HG02885 (cell line): ENCODE measurements at regions not wholly inside any gene's neighbourhood (a gene's known extent, or its start where the extent isn't known, plus 50 kb on each side); places are given as distances from the start of the nearest gene placed in this dataset.

Experiments
- ATAC-seq: cut with Tn5 transposase; IDR thresholded peaks from one replicate; pipeline ENCODE4 v1.9.1; 2021; ENCODE audit warnings: mild to moderate bottlenecking; ENCODE audit not compliant: unreplicated experiment, poor library complexity

DNA sequence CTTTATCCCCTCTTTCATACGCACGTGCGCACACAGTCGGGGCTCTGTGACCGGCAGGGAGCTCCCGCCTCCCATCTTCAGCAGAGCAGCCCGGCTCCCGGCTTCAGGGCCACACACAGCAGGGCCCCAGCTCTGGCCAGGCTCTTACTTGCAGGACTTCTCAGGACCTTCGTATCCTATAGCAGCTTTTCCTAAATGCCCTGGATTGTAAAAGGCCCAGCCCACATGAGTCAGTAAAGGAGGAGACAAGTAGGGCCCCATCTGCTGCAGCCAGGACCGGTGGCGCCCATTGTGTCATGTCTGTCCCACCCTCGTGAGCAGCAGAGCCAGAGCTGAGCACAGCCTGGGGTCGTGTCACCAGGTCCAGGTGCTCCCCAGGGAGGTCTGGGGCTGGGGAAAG is 107.6 kb upstream of the VSTM2B start:
- ATAC-seq: no peak

- no peak for ATAC-seq
Measured at GRCh38 chr19:29420065-29420464, 105.7 kb upstream of the VSTM2B start.

GRCh38 chr19:29420482-29421195 is 105.2 kb upstream of the VSTM2B start:
- ATAC-seq: no peak

GRCh38 chr19:29421196-29421545 is 104.6 kb upstream of the VSTM2B start:
- ATAC-seq: no peak

DNA sequence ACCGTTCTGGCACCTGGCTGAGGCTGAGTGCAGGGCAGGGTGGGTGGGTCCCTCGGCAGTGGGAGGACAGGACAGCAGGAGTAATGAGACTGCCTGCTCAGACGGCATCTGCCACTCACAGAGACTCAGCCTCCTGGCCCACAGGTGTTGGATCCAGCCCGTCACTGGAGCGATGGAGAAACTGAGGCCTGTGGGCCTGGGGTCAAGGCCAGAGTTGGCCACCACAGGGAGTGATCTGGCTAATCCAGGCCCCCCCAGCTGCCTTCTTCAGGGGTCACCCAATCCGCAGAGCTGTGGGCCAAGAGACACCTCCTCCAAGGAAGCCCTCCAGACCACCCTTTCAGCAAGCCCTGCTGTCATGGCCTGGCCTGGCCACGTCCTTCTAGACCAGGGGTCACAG is 103.7 kb upstream of the VSTM2B start:
- ATAC-seq: no peak

DNA sequence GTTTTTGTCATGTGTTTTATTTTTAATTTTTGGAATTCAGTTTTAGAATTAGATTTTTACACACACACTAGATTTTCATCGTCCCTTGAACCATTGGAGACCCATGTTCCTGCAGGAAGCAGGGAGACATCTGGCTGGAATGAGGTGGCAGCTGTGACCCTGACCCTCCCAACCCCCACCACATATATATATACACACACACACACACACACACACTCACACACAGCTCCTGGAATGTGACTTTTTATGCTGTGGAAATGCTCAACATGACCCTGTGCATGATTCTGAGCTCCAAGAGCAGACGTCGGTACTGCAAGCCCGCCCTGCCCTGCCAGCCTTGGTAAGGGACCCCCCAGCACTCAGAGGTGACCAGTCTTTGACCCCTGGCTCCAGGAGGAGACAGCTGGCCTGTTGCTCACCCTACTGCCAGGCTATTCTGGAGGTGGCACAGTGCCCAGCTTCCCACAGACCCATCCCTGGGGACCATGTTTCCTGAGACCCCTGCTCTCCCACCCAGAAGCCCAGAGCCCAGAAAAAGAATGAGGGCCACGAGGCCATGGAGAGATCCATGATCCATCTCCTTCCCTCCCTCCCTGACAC is 103.2 kb upstream of the VSTM2B start:
- ATAC-seq: no peak

DNA sequence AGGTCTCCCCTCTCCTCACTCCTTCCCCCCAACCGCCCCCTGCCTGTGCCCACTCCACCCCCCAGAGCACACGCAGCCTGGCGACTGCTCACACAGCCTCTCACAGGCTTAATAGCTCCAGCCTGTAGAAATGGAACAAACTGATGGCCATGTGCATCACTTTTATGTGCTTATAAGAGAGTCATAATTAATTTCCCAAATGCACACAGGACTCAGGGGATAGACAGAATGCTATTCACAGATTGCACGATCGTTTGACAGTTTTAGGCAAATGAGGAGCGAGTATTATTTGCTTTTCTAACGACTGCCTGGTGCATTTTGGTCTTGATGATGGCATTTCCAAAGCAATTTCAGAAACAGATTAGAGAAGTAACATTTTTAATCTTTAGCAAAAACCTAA is 97.7 kb upstream of the VSTM2B start:
- no peak for ATAC-seq

DNA sequence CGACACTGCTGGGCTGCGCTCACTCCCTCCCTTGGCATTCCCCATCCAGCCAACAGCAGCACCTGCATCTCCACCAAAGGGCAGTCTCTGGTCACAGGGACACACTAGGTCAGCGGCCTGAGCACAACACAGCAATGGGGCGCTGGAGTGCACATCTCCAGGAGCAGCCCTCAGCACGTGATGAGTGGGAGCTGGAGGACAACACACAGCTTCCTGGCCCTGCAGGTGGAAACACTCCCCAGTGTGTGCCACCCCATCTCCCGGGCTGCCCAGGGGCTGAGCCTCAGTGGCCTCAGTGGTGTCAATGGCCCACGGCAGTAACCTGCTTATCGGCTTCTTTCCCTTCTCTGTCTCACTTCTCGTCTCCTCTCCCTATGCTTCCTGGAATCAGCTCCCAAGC is 96.8 kb upstream of the VSTM2B start:
- ATAC-seq: no peak

GRCh38 chr19:29429581-29429980 is 96.2 kb upstream of the VSTM2B start:
- ATAC-seq: no peak

DNA sequence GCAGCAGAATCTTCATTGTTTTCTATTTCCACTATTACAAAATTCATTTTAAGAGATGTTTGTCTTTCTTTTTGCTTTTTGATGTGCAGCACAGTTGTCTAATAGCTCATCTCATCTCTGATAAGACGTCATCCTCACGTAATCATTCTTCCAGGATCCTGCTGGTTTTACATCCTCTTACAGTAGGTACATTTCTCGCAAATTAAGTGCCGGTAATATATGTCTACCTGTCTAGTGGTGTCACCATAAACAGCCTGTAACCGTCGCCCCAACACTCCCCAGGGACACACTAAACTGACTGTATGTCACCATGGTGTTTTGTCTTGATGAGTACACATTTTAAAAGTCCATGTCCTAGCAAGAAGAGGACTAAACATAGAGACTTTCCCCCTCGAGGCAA is 94.5 kb upstream of the VSTM2B start:
- no peak for ATAC-seq

- no peak for ATAC-seq
Measured at GRCh38 chr19:29432677-29433076, 93.1 kb upstream of the VSTM2B start.

- no peak for ATAC-seq
Measured at GRCh38 chr19:29436591-29437103, 89.1 kb upstream of the VSTM2B start.

DNA sequence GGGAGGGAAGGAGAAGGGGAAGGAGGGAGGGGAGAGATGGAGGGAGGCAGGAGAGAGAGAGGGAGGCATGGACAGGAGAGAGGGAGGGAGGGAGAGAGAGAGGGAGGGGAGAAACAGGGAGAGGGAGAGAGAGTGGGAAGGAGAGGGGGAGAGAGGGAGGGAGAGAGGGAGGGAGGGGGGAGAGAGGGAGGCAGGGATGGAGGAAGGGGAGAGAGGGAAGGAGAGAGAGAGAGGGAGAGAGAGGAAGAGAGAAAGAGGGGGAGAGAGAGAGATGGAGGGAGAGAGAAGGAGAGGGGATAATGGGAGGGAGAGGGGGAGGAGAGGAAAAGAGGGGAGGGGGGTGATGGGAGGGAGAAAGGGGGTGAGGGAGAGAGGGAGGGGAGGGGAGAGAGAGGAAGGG is 86.8 kb upstream of the VSTM2B start:
- ATAC-seq: no peak

DNA sequence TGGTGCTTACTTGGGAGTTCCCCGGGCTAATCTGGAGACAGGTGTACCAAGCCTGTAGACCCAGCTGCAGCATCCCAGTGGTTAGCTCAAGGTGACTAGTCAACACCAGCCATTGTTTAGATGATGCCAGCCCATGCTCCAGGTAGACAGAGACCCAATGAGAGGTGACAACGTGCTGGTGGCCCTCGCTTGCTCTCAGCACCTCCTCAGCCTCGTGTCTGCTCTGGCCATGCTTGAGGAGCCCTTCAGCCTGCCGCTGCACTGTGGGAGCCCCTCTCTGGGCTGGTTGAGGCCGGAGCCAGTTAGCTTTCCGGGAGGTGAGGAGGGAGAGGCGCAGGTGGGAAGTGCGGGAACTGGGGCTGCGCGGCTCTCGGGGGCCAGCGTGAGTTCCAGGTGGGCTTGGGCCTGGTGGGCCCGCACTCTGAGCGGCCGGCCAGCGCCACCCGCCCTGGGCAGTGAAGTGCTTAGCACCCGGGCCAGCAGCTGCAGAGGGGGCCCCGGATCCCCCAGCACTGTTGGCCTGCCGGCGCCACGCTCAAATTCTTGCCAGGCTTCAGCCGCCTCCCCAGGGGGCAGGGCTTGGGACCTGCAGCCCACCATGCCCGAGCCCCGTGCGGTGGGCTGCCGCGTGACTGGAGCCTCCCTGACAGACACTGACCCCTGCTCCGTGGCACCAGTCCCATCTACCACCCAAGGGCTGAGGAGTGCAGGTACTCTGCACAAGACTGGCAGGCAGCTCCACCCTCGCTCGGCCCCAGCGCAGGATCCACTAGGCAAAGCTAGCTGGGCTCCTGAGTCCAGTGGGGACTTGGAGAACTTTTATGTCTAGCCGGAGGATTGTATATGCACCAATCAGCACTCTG is 85.9 kb upstream of the VSTM2B start:
- ATAC-seq: no peak

- no peak for ATAC-seq
Measured at GRCh38 chr19:29442094-29442493, 83.7 kb upstream of the VSTM2B start.

DNA sequence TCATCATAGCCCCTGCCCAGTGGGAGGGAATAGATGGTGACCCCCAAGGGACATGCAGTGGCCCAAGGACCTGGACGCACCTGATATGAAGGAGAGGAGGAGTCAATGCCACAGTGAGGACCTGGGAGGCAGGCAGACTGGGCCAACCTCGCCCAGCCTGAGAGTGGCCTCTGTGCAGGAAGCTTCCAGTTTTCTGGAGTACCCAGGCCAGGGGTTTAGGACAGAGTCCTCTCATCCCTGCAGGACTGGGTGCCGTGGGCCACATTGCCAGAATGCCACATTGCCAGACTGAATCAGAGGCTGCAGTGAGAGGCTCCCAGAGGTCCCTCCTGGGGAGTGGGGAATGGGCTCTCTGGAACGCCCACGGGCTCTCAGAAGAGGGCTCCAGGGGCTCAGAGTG is 82.9 kb upstream of the VSTM2B start:
- ATAC-seq: no peak

DNA sequence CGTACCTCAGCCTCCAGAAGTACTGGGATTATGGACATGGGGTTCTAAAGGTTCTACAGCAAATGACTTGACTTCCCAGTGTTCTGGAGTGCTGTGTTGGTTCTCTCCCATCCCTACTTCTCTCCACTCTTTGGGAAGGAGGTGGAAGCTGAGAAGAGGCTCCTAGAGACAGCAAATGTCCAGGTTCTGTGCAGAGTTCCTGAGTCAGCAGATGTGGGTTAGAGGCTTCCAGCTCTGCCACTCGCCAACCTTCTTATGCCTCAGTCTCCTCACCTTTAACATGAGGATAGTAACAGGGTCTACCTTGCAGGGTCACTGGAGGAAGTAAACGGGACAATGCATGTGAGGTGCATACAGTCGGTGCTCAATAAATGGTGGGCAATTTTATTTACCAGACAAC is 80.5 kb upstream of the VSTM2B start:
- no peak for ATAC-seq

DNA sequence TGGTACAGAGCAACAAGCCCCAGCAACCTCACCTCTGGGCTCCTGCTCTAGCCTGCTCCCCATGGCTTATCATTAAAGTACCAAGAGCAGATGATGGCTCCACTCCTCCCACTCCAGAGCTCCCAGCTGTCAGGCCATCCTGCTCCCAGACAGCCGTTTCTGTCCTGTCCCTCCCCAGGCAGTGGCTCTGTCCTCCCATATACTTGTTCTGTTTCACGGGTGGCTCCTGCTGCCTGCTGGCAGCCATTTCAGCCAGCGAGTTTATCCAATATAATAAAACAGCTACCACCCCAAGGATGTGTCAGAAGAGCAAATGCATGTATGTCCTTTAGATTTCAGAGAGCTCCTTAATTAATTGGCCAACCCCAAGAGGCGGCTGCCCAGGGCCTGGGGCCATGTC is 79.4 kb upstream of the VSTM2B start:
- no peak for ATAC-seq

GRCh38 chr19:29448046-29448445 is 77.7 kb upstream of the VSTM2B start:
- no peak for ATAC-seq

GRCh38 chr19:29449371-29449770 is 76.4 kb upstream of the VSTM2B start:
- ATAC-seq: no peak

DNA sequence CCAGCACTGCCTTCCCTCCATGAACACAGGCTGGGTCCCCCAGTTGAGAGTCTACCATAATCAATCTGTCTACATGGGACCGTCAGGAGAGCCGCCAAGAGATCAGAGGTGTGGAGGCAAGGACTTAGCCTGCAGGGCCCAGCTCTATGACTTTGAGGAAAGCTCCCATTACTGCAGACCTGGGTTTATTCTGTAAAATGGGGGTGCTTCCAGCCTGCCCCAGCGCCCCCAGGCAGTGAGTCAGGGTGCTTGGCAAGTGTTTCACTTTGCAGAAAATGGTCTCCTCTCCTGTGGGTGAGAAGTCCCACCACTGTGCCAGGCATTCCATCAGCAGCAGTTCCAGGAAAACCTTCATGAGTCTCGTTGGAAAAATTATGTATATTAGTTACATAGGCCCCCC is 75.5 kb upstream of the VSTM2B start:
- ATAC-seq: no peak
